H1 (cell line): ENCODE measurements at regions not wholly inside any gene's neighbourhood (a gene's known extent, or its start where the extent isn't known, plus 50 kb on each side); places are given as distances from the start of the nearest gene placed in this dataset.

ENCODE experiments used
- CTCF ChIA-PET: fragments of 300-600 bp; sonication (Branson Sonifier 250); formaldehyde crosslinking; loops from one replicate; lab custom pipeline; 2021; ENCODE audit not compliant: partially characterized antibody; lab: Charles Lee
- POLR2A ChIA-PET: fragments of 300-600 bp; sonication (Branson Sonifier 250); formaldehyde crosslinking; loops from one replicate; lab custom pipeline; 2021; ENCODE audit warnings: inconsistent platforms; ENCODE audit not compliant: partially characterized antibody; lab: Charles Lee
- DNase-seq, 2 experiments: peaks; one replicate each; pipeline versions ENCODE4 v3.0.0 to v3.0.0-alpha.2; 2010 to 2022; ENCODE audit warnings: low spot score in 2 of 2, low read depth in 1 of 2, mixed read lengths in 1 of 2
- FAIRE-seq: peaks from 2 replicates; lab custom pipeline; 2011; peaks lifted over from hg19 to GRCh38; lab: Jason Lieb, UNC
- H2AFZ ChIP-seq: 2 replicates; pipeline ENCODE4 v1.8.1; 2012; ENCODE audit warnings: low read length, inconsistent platforms
- H2AK5ac ChIP-seq: 2 replicates; pipeline ENCODE4 v1.6.1; 2013; ENCODE audit warnings: low read depth, low read length
- H2BK120ac ChIP-seq: replicated peaks from 2 replicates; pipeline ENCODE3; 2013; ENCODE audit warnings: low read depth, low read length, inconsistent platforms
- H2BK12ac ChIP-seq: 2 replicates; pipeline ENCODE4 v1.6.1; 2013; ENCODE audit warnings: low read depth, low read length
- H2BK15ac ChIP-seq: 2 replicates; pipeline ENCODE4 v1.6.1; 2013; ENCODE audit warnings: low read length
- H2BK20ac ChIP-seq: 2 replicates; pipeline ENCODE4 v1.6.1; 2013; ENCODE audit warnings: low read length
- H2BK5ac ChIP-seq: 2 replicates; pipeline ENCODE4 v1.6.1; 2013; ENCODE audit warnings: low read depth, low read length
- H3K14ac ChIP-seq: 2 replicates; pipeline ENCODE4 v1.6.1; 2013; ENCODE audit warnings: inconsistent platforms; ENCODE audit not compliant: insufficient read length
- H3K18ac ChIP-seq: 2 replicates; pipeline ENCODE4 v1.6.1; 2013; ENCODE audit warnings: low read length; ENCODE audit errors: extremely low read depth
- H3K23ac ChIP-seq: 2 replicates; pipeline ENCODE4 v1.6.1; 2013; ENCODE audit warnings: inconsistent platforms; ENCODE audit not compliant: insufficient read length
- H3K23me2 ChIP-seq: 2 replicates; pipeline ENCODE4 v1.6.1; 2013; ENCODE audit warnings: low read depth, low read length
- H3K27ac ChIP-seq: 2 replicates; pipeline ENCODE4 v1.6.1; 2011; ENCODE audit warnings: low read depth, low read length, inconsistent platforms
- H3K27me3 ChIP-seq, 4 experiments: replicated peaks in 1 of 4; 1 replicate in 1 of 4; 2 replicates in 3 of 4; pipeline versions ENCODE4 v1.6.1 to v1.8.1; 2011 to 2013; ENCODE audit warnings: low read length in 3 of 4, mild to moderate bottlenecking in 3 of 4, inconsistent platforms in 2 of 4, mixed read lengths in 2 of 4, moderate library complexity in 1 of 4; ENCODE audit not compliant: control insufficient read depth in 3 of 4, insufficient read depth in 3 of 4; ENCODE audit errors: extremely low read depth in 1 of 4
- H3K36me3 ChIP-seq, 4 experiments: 2 replicates each; pipeline versions ENCODE4 v1.6.1 to v1.8.1; 2011 to 2013; ENCODE audit warnings: mild to moderate bottlenecking in 4 of 4, low read length in 3 of 4, moderate library complexity in 2 of 4, control low read depth in 1 of 4, inconsistent platforms in 1 of 4; ENCODE audit not compliant: insufficient read depth in 4 of 4, control insufficient read depth in 2 of 4
- H3K4ac ChIP-seq: replicated peaks from 2 replicates; pipeline ENCODE3; 2013; ENCODE audit warnings: low read length, low read depth, mixed read lengths, inconsistent platforms; ENCODE audit not compliant: insufficient read length
- H3K4me1 ChIP-seq, 4 experiments: replicated peaks in 1 of 4; 1 replicate in 1 of 4; 2 replicates in 3 of 4; pipeline versions ENCODE4 v1.6.1 to v1.8.1; 2011 to 2013; ENCODE audit warnings: low read length in 3 of 4, inconsistent platforms in 2 of 4, mixed read lengths in 1 of 4; ENCODE audit not compliant: insufficient read depth in 4 of 4, control insufficient read depth in 3 of 4
- H3K4me2 ChIP-seq, 2 experiments: 2 replicates each; pipeline versions ENCODE4 v1.6.1 to v1.8.1; 2011 to 2013; ENCODE audit warnings: low read depth in 2 of 2, low read length in 2 of 2, control low read depth in 1 of 2, inconsistent platforms in 1 of 2, mild to moderate bottlenecking in 1 of 2; ENCODE audit not compliant: insufficient read depth in 1 of 2
- H3K4me3 ChIP-seq, 4 experiments: fragments of 200-600, 300-600 bp in 1 of 4; sonication (generic), shearing (Covaris generic), sonication (Bioruptor Twin) in 1 of 4; 2 replicates each; pipeline versions ENCODE4 v1.5.1 to v1.8.1; 2011 to 2016; ENCODE audit warnings: low read length in 4 of 4, low read depth in 3 of 4, control low read depth in 2 of 4, inconsistent platforms in 2 of 4, mild to moderate bottlenecking in 2 of 4, mixed read lengths in 1 of 4, moderate library complexity in 1 of 4; ENCODE audit not compliant: insufficient read depth in 2 of 4; ENCODE audit errors: extremely low read depth in 1 of 4
- H3K56ac ChIP-seq: replicated peaks from 2 replicates; pipeline ENCODE3; 2013; ENCODE audit warnings: low read depth, mild to moderate bottlenecking, mixed read lengths, low read length, inconsistent platforms; ENCODE audit not compliant: insufficient read length
- H3K79me1 ChIP-seq: 2 replicates; pipeline ENCODE4 v1.6.1; 2013; ENCODE audit warnings: low read depth, low read length, control low read depth
- H3K79me2 ChIP-seq, 2 experiments: 2 replicates each; pipeline versions ENCODE4 v1.6.1 to v1.8.1; 2012 to 2013; ENCODE audit warnings: low read length in 2 of 2, mild to moderate bottlenecking in 2 of 2, inconsistent platforms in 1 of 2; ENCODE audit not compliant: insufficient read depth in 2 of 2, control insufficient read depth in 1 of 2
- H3K9ac ChIP-seq, 4 experiments: replicated peaks in 1 of 4; 1 replicate in 1 of 4; 2 replicates in 3 of 4; pipeline versions ENCODE4 v1.6.1 to v1.8.1; 2011 to 2013; ENCODE audit warnings: low read depth in 3 of 4, low read length in 3 of 4, control low read depth in 2 of 4, mild to moderate bottlenecking in 2 of 4, moderate library complexity in 2 of 4, inconsistent platforms in 1 of 4; ENCODE audit errors: extremely low read depth in 1 of 4
- H3K9me3 ChIP-seq, 2 experiments: 2 replicates each; pipeline versions ENCODE4 v1.6.1 to v1.8.1; 2012 to 2013; ENCODE audit warnings: mild to moderate bottlenecking in 2 of 2, moderate library complexity in 2 of 2, control low read depth in 1 of 2, inconsistent platforms in 1 of 2, low read depth in 1 of 2, low read length in 1 of 2, mixed read lengths in 1 of 2; ENCODE audit not compliant: insufficient read depth in 2 of 2
- H4K20me1 ChIP-seq, 2 experiments: replicated peaks in 1 of 2; 2 replicates each; pipeline versions ENCODE3 to v1.8.1; 2011 to 2013; ENCODE audit warnings: inconsistent platforms in 2 of 2, low read length in 2 of 2, mild to moderate bottlenecking in 1 of 2; ENCODE audit not compliant: insufficient read depth in 2 of 2, control insufficient read depth in 1 of 2
- H4K5ac ChIP-seq: 2 replicates; pipeline ENCODE4 v1.6.1; 2013; ENCODE audit warnings: low read length, low read depth, mixed read lengths, inconsistent platforms; ENCODE audit not compliant: insufficient read length
- H4K8ac ChIP-seq: 2 replicates; pipeline ENCODE4 v1.8.0; 2013; ENCODE audit warnings: mild to moderate bottlenecking, moderate library complexity, low read length, inconsistent platforms; ENCODE audit not compliant: insufficient read depth; ENCODE audit errors: extremely low read depth
- H4K91ac ChIP-seq: replicated peaks from 2 replicates; pipeline ENCODE3; 2013; ENCODE audit warnings: low read length, mixed read lengths, inconsistent platforms; ENCODE audit not compliant: insufficient read length
- CBX5 ChIP-seq: fragments of 300-800, 300-1000 bp; sonication (generic); IDR thresholded peaks from 2 replicates; pipeline ENCODE4 v1.7.1; 2016; ENCODE audit warnings: antibody characterized with exemption, low read length, low read depth
- GABPA ChIP-seq: IDR thresholded peaks from 2 replicates; pipeline ENCODE4 v1.6.1; 2011; ENCODE audit warnings: mild to moderate bottlenecking, low read length, moderate library complexity, borderline replicate concordance; ENCODE audit not compliant: insufficient read depth
- HDAC6 ChIP-seq: IDR thresholded peaks from one replicate; pipeline ENCODE4 v1.7.1; 2012; ENCODE audit warnings: low read depth, mild to moderate bottlenecking, inconsistent platforms, low read length, moderate library complexity
- SUZ12 ChIP-seq: fragments of 200-600 bp; sonication (generic); IDR thresholded peaks from 2 replicates; pipeline ENCODE4 v1.6.1; 2012; ENCODE audit warnings: mild to moderate bottlenecking, inconsistent platforms, low read length, moderate library complexity, mixed read lengths
- ZNF274 ChIP-seq: IDR thresholded peaks from 2 replicates; pipeline ENCODE4 v1.7.0; 2012; ENCODE audit warnings: low read length, borderline replicate concordance; ENCODE audit errors: extremely low read depth
- WGBS, 2 experiments: shearing (Covaris generic) in 1 of 2; methylation state at CpG; one replicate each; pipeline versions ENCODE4 v1.1.6 to v1.1.7; 2013 to 2015; ENCODE audit warnings: low lambda C conversion rate in 2 of 2, mixed read lengths in 2 of 2, inconsistent platforms in 1 of 2, low coverage in 1 of 2, missing lambda C conversion rate in 1 of 2; ENCODE audit not compliant: insufficient replicate concordance in 2 of 2, insufficient coverage in 1 of 2, insufficient read length in 1 of 2; ENCODE audit errors: extremely low coverage in 1 of 2, missing lambda C conversion rate in 1 of 2; 5-methylcytosine and 5-hydroxymethylcytosine counted together

DNA sequence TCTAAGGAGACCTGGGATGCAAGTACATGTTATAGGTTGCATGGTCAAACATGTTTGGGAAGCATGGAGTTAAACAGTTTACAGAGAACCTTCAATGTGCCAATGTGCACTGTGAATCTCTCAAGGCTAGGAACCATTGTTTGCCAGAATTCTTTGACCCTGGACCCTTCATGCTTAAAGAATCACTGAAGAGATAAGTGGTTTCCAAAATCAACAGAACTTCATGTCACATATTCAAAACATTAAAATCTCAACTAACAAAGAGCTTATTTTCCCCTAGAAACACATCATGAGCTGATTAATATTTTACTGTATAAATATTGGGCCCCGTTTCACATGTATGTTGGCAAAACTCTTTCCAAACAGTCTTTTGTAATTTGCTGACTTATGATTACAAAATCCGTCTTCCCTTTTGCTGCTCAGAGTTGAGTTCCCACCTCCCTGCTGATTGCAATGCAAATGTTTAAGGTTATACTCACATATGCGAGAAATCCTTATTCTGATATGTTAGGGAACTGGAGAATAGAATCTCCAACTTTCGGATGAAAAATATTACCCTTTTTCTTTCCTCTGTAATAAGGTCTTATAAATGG is 380.2 kb downstream of the DIPK2A start:
- H2BK120ac ChIP-seq: no peak overlapping the region
- H2AK5ac ChIP-seq: no peak overlapping the region
- H4K91ac ChIP-seq: no peak overlapping the region
- no peak overlapping the region for H3K4me2 ChIP-seq
- H4K8ac ChIP-seq: no peak overlapping the region
- H3K4ac ChIP-seq: no peak overlapping the region
- no peaks in the 10 kb centered on the region for H3K27me3 ChIP-seq
- CTCF ChIA-PET: no interaction called here
- no peak overlapping the region for H3K23ac ChIP-seq
- no peaks in the 10 kb centered on the region for H3K79me2 ChIP-seq
- no peak overlapping the region for H2BK20ac ChIP-seq
- no peaks in the 10 kb centered on the region for H3K23me2 ChIP-seq
- no peaks in the 10 kb centered on the region for H3K4me1 ChIP-seq
- no peak overlapping the region for H3K9ac ChIP-seq
- WGBS, 2 experiments: 78% methylated on average over 4 of the region's 4 CpGs; no CpG with 5 or more reads in 1 of the 2 experiments
- H4K5ac ChIP-seq: no peak overlapping the region
- no peak overlapping the region for H3K56ac ChIP-seq
- DNase-seq (no peak), FAIRE-seq (no peak)
- no peak overlapping the region for H3K27ac ChIP-seq
- no peaks in the 10 kb centered on the region for H3K9me3 ChIP-seq
- H2BK5ac ChIP-seq: no peak overlapping the region
- H3K79me1 ChIP-seq: no peaks in the 10 kb centered on the region
- H2AFZ ChIP-seq: no peak overlapping the region
- no peaks in the 10 kb centered on the region for H4K20me1 ChIP-seq
- no peak overlapping the region for H3K18ac ChIP-seq
- H3K4me3 ChIP-seq: no peak overlapping the region
- no peak overlapping the region for H2BK12ac ChIP-seq
- no peak overlapping the region for H3K14ac ChIP-seq
- H2BK15ac ChIP-seq: no peak overlapping the region
- POLR2A ChIA-PET: no interaction called here
- no peaks in the 10 kb centered on the region for H3K36me3 ChIP-seq
- no peak for TF ChIP-seq GABPA
- TF ChIP-seq HDAC6: no peak
- TF ChIP-seq SUZ12: no peak
- no peak for TF ChIP-seq ZNF274
- no peak for TF ChIP-seq CBX5
